GM19468 (cell line): ENCODE measurements at regions not wholly inside any gene's neighbourhood (a gene's known extent, or its start where the extent isn't known, plus 50 kb on each side); places are given as distances from the start of the nearest gene placed in this dataset.

Experiments
- ATAC-seq: cut with Tn5 transposase; IDR thresholded peaks from one replicate; pipeline ENCODE4 v1.9.1; 2021; ENCODE audit warnings: mild to moderate bottlenecking, moderate library complexity, moderate number of reproducible peaks; ENCODE audit not compliant: unreplicated experiment; ENCODE audit errors: extremely low read depth

DNA sequence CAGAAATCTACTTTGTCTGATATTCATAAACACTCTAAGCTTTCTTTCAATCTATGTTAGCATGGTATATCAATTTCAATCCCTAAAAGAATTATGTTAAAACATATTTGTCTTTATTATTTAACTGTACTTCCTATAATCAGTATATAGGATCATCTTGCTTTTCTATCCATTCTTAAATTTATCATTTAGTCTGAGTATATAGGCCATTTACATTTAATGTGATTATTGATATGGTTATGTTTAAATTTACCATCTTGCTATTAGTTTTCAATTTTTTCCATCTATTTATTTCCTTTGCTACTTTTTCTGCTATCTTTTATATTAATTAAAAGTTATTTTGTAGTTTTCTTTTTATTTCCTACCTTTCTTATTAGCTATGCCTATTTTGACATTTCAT, 174.8 kb upstream of the MBNL1 start:
- no peak for ATAC-seq

DNA sequence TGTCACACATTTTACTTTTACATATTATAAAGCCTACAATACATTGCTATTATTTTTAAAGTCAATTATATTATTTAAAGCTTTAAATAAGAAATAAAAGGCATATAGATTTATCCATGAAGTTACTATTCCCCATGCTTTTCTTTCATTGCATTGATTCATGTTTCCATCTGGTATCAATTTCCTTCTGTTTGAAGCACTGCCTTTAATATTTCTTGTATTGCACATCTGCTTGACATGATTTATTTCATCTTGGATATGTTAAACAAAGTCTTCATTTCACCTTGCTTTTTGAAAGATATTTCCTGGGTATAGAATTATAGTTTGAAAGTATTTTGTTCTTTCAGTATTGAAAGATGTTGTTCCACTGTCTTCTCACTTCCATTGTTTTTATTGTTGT, 174.3 kb upstream of the MBNL1 start:
- ATAC-seq = no peak

DNA sequence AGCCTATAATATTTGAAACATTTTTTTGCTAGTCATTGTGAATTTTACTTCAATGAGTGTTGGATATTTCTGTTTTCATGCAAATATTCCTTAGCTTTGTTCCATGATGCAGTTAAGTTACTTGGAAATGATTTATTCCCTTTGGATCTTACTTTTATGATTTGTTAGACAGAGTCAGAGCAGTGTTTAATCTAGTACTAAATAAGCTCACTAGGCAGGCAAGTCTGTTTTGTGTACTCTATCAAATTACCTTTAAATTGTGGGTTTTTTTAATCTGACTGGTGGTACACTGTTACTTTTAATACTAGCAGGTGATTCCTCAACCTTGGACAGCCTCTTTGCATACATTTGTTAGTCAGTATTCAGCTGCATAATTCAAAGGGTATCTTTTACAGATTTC, 173.3 kb upstream of the MBNL1 start:
- no peak for ATAC-seq

DNA sequence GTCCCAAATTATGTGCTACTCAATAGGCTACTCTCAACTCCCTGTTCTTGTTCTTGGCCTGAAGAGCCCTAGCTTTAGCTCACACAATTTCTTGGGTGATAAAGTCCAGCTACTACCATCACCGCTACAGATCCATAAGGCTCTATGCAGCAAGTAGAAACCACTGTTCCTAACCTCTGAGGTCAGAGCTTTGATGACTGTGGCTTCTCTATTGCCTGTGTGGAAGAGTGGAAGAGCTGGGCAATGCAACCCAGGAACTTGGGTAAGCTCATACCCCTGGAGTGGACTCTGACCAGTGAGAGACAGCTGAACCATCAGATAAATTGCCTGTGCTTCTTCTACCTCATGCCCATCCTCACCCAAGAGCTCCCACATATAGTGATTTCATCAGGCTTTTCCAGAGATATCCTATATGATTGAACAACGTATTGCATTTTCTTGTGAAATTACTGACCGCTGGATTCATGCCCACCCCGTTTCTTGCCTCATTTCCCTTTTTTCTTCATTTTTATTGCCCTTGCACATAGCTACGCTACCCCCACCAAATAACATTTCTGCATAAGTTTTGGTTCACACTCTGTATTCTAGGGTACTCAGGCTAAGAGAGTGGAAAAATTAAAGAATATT, 172.3 kb upstream of the MBNL1 start:
- ATAC-seq = no peak

DNA sequence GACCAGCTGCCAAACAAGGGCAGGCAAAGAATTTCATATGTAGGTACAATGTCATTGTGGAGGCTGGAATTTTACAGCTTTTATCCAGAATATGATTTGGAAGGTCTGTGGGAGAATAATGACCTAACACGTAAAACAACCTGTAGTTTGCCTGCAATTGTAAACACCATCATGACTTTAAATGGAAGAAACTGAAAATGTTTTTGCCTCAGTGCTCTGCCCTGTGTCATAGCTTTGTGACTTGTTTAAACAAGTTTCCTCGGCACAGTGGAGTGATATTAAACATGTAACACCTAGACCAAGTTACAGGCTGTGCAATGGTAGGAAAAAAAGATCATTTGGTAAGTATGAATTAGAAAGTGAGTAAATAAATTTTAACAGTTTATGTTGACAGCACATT, 171.6 kb upstream of the MBNL1 start:
- ATAC-seq = no peak

DNA sequence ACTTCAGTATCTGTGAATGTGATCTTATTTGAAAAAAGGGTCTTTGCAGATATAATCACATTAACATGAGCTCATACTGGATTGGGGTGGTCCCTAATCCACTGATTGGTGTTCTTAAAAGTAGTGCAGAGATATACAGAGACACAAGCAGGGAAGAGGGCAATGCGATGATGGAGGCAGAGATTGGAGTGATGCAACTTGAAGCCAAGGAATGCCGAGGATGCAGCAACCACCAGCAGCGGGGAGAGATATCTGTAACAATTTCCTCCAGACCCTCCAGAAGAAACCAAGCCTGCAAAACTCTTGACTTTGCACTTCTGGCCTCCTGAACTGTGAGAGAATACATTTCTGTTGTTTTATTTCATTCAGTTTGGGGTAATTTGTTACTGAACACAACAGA, 171.0 kb upstream of the MBNL1 start:
- no peak for ATAC-seq

DNA sequence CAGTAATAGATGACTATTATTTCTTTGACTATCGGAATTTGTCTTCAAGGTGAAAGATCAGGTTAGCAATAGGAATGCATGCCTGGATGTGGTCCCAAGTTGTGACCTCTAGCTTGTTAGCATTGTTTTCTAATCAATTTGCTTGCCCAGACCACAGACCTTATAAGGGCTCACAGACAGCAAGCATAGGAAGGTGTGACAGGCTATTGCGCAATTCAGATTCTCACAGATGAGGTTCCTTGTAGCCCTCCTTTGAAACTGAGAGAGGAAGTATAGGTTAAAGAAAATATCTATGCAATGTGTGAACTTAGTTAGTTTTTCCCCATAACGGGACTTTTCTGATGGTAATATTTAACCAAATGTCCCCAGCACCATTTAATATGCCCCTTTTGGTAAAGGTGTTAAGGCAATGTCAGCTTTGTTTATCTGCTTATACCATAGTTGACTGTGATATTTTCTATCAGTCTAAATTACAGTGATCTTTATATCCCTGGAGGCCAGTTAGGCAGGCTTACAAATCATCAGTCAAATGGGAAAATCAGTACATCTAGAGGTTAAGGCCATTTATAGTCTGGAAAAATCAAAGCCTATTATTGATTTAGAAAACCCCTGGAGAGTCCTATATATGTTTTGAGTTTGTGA, 168.1 kb upstream of the MBNL1 start:
- ATAC-seq = peak; percentile 90

DNA sequence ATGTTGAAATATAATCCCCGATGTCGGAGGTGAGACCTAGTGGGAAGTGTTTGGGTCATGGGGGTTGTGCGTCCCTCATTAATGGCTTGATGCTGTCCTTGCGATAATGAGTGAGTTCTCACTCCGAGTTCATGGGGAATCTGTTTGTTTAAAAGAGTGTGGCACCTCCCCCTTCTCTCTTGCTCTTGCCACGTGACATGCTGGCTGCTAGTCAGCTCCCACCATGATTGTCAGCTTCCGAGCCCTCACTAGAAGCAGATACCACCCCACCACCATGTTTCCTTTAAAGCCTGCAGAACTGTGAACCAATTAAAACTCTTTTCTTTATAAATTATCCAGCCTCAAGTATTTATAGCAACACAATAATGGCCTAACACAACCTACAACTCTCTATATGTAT, 166.3 kb upstream of the MBNL1 start:
- ATAC-seq = no peak

DNA sequence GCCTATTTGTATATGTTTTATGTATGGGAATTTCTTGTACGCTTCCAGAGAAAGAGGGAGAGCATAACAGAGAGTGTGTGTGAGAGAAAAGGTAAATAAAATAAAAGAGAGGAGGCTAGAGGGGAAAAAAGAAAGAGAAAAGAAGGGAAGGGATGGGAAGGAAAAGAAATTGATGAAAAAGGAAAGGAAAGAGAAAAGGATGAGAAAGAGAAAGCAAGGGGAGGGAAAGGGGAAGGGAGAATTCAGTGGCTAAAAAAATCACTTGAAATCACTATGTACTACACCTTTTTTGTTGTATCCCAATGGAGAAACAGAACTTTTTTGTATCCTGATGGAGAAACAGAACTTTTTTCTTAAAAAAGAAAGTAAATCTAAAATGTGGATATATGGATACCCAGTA, 165.5 kb upstream of the MBNL1 start:
- ATAC-seq = no peak

DNA sequence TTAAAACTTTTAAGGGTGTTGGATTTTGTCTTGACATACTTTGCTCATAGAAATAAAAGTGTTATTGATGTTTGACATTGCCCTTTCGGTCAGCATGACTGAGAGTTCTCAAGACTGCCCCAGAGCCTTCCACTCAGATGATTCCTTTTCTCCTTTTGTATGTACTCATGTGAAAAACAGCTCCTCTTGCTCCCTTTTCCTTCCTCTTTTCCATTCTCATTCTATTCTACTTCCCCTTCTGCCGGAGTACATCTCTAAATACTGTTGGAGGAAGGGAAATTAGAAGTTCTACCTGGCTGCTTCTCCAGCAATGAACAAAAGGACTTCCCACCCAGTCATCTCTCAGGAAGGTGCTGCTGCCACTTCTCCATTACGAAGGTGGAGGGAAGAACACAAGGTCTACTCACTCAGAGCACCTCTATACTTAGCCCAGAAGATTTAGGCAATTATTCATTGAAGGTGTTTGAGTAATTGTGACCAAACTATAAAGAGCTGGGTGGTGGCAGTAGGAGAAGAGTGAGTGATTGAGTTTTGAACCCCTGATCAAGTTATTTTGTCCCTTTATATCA, 163.8 kb upstream of the MBNL1 start:
- no peak for ATAC-seq

DNA sequence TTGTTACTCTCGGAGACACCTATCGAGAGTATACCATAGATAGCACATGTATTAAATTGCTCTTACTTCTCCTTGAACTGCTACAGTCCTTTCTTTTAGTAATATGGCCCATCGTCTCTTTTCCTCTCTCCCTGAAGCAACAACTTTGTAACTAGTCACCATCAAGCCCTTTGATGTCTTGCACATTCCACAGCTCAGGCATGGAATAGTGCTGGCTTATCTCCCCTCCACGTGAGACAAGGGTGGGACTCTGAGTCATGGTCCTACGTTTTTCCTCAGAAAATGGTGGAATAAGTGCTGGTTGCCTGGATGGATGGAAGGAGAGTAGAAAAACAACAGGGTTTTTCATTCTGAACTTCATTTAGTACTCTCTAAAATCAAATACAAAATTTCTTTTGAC, 163.3 kb upstream of the MBNL1 start:
- ATAC-seq = no peak

DNA sequence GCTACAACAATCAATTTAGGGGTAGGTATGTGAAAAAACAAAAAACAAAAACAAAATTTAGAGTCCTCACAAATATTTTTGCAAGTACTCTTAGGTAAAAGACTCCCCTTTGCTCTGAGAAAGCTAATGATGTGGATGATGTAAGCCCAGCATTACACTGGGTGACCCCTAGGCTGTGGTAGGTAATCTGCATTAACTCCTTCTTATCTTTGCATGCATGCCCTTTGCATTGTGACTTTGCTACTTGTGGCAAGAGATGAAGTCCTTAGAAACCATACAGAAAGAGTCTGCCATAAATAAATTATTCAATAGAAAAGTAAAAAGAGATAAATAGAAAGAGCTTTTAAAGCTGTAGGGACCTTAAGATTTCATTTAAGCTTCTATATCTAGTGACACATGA, 159.7 kb upstream of the MBNL1 start:
- ATAC-seq = no peak

DNA sequence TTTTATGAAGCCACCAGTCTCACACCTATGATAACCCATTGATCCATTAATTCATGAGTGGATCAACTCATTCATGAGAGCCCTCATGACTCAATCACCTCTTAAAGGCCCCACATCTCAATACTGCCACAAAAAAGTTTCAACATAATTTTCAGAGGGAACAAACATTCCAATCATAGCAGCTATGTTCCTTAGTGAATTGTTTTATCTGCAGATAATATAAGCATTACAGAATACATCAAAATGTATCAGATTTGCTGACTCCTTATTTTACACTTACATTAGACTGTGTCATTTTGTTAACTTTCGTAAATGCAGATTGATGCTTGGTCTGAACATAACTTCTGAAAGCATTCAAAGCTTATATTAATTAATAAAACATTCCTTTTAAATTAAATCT, 155.3 kb upstream of the MBNL1 start:
- no peak for ATAC-seq

DNA sequence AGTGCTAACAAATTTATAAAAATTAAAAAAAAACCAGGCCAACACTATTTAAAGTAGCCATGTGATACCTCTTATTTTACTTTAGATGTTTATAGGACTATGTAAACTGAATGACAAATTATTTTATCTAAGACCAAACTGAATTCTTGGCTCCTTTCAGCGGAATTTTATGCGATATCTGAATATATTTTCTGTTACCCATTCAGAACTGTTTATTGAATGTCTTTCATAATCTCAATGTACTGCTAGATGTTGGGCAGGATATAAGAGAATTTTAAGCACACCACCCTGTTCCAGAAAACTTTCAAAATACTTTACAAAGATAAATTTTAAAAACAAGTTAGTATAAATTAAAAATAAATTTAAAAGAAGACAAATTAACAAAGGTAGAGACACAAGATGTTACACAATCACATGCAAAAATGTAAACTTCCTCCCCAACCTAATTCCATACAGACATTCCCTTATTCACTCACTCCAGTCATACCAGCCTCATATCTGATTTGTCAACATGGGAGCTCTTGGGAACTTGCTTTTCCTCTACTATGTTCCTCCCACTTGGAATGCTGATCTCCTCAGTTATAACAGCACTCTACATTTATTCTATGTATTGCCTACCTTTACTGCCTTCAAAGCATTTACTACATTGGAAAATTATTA, 154.6 kb upstream of the MBNL1 start:
- ATAC-seq = no peak

DNA sequence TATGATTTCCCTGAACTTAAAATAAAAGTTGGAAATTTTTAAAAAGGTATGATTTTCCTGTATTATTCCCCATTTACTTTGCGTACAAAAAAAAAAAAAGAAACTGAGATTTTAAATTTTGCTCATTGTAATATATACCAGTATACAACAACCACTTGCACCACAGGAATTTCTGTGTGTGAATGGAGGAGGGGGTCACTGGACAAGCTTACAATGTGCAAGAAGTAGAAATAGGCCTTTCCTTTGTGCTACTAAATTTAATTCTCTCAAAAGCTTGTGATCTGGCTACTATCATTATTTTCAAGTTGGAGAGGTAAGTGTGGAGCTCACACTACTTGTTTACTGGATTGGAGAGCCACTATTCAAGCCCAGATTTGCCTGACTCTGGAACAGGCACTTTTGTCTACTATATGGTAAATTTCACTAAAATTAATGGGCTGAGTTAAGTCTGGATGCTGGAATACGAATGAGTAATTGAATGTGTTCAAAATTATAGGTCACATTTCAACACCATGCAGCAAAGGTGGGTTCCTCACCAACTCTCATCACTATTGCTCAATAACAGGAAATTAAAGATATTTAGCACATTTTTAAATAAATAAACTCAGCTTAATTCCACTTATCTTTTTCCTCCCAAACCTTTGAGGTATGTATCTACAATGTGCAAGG, 148.0 kb upstream of the MBNL1 start:
- ATAC-seq = no peak

DNA sequence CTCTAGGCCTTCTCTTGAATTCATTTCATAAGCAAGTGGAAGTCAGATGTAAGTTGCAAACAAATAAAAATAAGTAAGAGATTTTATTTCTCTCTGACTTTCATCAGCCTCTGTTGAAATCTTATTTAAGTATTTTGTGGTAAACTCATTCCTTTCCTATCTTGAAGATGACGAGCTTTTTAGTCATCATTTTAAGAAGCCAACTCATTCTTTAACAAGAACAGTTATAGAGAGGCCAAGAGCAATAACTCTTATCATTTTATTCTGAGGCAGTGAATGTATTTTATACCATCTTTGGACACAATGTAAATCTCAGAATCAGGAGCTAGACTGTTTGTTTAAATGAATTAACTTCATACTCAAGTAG, 147.5 kb upstream of the MBNL1 start:
- ATAC-seq = no peak

DNA sequence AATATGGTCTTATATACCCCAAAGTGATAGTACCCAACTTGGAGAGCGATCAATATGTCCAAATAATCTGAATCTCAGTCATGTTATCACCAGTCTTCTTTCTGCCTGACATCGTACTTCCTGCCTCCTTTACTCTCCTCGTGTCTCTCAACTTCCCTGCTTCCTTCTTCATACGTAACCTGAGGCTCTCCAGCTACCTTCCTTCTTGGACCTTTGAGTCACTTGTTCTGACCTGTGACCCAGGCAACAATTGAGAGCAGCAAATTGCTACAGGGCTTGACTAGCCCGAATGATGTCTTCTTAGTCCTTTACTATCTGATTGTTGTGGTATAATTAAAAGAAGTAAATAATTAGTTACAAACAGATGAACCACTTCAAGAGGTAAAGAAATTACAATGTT, 145.9 kb upstream of the MBNL1 start:
- no peak for ATAC-seq

DNA sequence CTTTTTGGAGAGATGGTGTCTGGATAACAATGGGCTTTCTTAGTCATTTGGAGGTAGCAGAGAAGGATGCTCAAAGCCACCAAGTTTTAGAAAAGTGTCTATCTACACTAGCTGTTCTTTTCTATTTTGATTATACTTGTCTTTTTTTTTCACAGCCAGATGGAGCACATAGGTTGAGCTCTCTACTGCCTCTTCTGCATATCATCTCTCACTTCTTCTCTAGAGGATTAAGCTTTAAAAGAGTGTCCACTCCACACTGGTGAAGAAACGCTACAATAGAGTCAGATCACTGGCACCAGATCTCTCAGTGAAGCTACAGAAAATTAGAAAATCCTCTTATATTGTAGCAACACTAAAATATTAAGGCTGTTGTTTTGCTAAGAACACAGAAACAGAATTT, 145.3 kb upstream of the MBNL1 start:
- no peak for ATAC-seq

DNA sequence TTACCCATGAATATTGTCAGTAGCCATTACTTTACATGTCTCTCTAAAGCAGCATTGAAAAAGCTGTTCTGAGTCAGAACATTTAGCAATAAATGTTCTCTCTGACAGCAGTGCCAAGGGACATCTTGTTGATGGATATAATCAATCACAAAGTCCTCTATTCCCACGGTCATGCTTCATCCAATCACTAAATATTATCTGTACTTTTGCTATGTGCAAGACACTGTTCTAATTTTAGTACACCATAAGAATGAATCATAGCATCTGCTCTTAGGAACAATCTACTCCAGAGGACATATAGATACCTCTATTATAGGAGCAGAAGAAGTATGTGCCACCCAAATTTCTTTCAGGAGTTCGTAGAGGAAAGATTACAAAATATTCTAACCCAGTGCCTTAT, 142.5 kb upstream of the MBNL1 start:
- no peak for ATAC-seq

DNA sequence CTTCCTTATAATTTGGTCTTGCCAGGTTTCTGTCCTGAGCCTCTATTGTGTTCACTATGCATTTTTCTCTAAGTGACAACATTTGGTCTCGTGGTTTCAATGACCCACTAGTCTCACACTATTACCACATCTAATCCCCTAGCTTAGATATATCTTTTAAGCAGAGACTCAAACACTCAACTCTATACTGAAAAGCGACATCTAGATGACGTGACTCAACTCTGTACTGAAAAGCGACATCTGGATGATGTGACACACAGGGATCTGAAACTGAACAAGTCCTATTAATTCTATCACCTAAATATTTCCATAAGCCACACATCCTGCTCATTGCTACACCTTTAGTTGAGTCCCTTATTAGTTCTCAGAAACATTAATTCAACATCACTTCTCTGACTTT, 141.7 kb upstream of the MBNL1 start:
- ATAC-seq = peak; percentile 98

DNA sequence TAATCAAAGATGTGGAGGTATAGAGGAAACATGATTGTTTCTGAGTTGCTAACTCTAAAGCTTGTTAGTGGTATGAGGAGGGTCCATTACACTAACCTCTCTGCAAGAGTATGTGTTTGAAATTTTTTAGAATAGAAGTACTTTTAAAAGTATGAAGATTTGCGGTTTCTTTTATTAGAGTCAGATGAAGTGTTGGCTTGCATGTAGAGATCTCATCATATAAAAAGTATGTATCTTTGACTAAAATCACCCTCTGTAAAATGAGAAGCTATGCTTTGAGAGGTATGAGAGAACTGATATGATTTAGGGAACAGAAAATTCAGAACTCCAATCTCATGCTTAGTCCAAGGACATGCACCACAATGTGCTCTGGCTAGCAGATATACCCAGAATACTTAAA, 140.4 kb upstream of the MBNL1 start:
- no peak for ATAC-seq
